Peyer's patch (tissue), 4 donors: ENCODE measurements at regions not wholly inside any gene's neighbourhood (a gene's known extent, or its start where the extent isn't known, plus 50 kb on each side); places are given as distances from the start of the nearest gene placed in this dataset.

Experiments used
- DNase-seq, 3 donors: peaks; one replicate each; pipeline ENCODE4 v3.0.0-alpha.2; 2017 to 2019
- H3K27ac ChIP-seq, 4 donors: fragments of 200-600 bp; sonication (generic); one replicate each; pipeline ENCODE4 v1.5.1; 2016 to 2019
- H3K27me3 ChIP-seq, 2 donors: fragments of 200-600 bp; sonication (generic); one replicate each; pipeline ENCODE4 v1.5.1; 2019
- H3K36me3 ChIP-seq, 3 donors: fragments of 200-600 bp; sonication (generic); one replicate each; pipeline ENCODE4 v1.5.1; 2016 to 2019
- H3K4me1 ChIP-seq, 4 donors: fragments of 200-600 bp; sonication (generic); one replicate each; pipeline ENCODE4 v1.5.1; 2016 to 2019
- H3K4me3 ChIP-seq, 4 donors: fragments of 200-600 bp; sonication (generic); 1 replicate in 3 of 4; 2 replicates in 1 of 4; pipeline ENCODE4 v1.5.1; 2016 to 2019; ENCODE audit warnings: mild to moderate bottlenecking in 1 of 4
- H3K9me3 ChIP-seq, 4 donors: fragments of 200-600 bp; sonication (generic); one replicate each; pipeline ENCODE4 v1.5.1; 2016 to 2019; ENCODE audit warnings: mild to moderate bottlenecking in 1 of 4
- POLR2A ChIP-seq, 2 donors: fragments of 450-650 bp; IDR thresholded peaks; one replicate each; pipeline ENCODE4 v1.5.1; 2017; ENCODE audit warnings: antibody characterized with exemption in 2 of 2, mild to moderate bottlenecking in 2 of 2, moderate library complexity in 2 of 2
- TF ChIP-seq, protein P1 (sequence below), 6 experiments: fragments of 450-650 bp in 4 of 6; fragments of 200-600 bp in 2 of 6; sonication (generic) in 1 of 6; IDR thresholded peaks; one replicate each; pipeline ENCODE4 v1.5.1; 2017 to 2019; ENCODE audit warnings: antibody characterized with exemption in 6 of 6, mild to moderate bottlenecking in 3 of 6, moderate library complexity in 1 of 6

DNA sequence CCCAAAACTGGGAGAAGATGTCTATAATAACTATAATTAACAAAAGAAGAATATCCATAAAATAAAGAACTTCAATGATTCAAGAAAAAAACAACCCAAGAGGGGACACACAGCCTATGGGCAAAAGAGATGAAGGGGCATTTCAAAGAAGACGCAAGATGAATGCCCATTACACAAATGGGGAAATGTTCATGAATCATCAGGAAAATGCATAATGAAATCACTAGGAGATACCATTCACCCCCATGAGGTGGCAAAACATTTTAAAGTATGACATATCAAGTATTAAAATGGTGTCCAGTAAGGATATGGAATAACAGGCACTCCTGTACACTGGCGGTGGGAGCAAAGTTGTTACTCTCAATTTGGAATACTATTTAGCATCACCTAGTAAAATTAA is 183.3 kb downstream of the TXNL1 start:
- H3K27me3 ChIP-seq = no peaks in the 10 kb centered on the region
- TF ChIP-seq POLR2A (IDR thresholded peaks at IDR 0.05) = no peak
- TF ChIP-seq, protein P1, sequence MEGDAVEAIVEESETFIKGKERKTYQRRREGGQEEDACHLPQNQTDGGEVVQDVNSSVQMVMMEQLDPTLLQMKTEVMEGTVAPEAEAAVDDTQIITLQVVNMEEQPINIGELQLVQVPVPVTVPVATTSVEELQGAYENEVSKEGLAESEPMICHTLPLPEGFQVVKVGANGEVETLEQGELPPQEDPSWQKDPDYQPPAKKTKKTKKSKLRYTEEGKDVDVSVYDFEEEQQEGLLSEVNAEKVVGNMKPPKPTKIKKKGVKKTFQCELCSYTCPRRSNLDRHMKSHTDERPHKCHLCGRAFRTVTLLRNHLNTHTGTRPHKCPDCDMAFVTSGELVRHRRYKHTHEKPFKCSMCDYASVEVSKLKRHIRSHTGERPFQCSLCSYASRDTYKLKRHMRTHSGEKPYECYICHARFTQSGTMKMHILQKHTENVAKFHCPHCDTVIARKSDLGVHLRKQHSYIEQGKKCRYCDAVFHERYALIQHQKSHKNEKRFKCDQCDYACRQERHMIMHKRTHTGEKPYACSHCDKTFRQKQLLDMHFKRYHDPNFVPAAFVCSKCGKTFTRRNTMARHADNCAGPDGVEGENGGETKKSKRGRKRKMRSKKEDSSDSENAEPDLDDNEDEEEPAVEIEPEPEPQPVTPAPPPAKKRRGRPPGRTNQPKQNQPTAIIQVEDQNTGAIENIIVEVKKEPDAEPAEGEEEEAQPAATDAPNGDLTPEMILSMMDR (IDR thresholded peaks at IDR 0.05) = no peak
- no peaks in the 10 kb centered on the region for H3K9me3 ChIP-seq
- no peak overlapping the region for H3K27ac ChIP-seq
- no peak overlapping the region for H3K4me3 ChIP-seq
- H3K36me3 ChIP-seq = no peaks in the 10 kb centered on the region
- no peaks in the 10 kb centered on the region for H3K4me1 ChIP-seq
- no peak for DNase-seq

DNA sequence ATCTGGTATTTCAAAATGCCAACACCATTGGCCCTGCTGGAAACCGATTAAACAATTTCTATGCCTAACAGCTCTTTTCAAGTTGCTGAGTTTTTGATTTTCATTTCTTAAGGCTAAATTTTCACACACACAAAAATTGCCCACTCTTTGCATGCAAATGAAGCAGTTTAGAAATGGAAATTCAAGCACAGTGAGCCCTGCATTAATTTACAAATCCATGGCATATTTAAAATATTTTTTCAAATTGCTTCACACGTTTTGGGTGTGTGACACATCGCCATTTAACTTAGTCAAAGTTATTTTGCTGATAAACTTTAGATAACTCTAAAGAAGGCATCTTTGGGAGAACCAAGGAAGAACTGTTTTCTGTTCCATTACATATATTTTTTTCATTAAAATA is 184.8 kb downstream of the TXNL1 start:
- Histone ChIP-seq H3K4me1 (no peaks in the 10 kb centered on the region), H3K36me3 (no peaks in the 10 kb centered on the region), H3K9me3 (no peaks in the 10 kb centered on the region), H3K27ac (no peak overlapping the region), H3K4me3 (no peak overlapping the region), H3K27me3 (no peaks in the 10 kb centered on the region)
- TF ChIP-seq POLR2A (IDR thresholded peaks at IDR 0.05) = no peak
- TF ChIP-seq, protein P1 (IDR thresholded peaks at IDR 0.05) = no peak
- no peak for DNase-seq

DNA sequence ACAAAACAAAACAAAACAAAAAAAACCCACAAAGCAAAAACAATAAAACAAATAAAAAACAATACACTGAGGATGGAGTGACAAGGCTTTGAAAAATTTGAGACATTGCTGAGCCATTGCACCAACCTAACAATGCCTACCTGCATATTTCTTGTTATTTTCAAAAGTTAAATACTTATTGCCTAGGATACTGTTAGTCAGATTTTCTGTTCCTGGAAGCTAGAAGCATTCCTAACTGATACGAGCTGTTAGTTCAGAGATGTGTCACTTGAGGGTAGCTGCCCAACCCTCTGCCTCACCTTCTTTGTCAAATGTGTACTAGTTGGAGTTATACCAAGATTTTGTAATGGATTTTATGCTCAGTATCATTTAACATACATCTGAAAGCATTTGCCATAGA is 187.2 kb downstream of the TXNL1 start:
- Histone ChIP-seq H3K27ac (no peak overlapping the region), H3K9me3 (no peaks in the 10 kb centered on the region), H3K4me3 (no peak overlapping the region), H3K36me3 (no peaks in the 10 kb centered on the region), H3K4me1 (no peaks in the 10 kb centered on the region), H3K27me3 (no peaks in the 10 kb centered on the region)
- DNase-seq = no peak
- TF ChIP-seq, protein P1 (IDR thresholded peaks at IDR 0.05) = no peak
- no peak for TF ChIP-seq POLR2A (IDR thresholded peaks at IDR 0.05)

- DNase-seq = no peak
- no peak overlapping the region for H3K4me3 ChIP-seq
- no peaks in the 10 kb centered on the region for H3K4me1 ChIP-seq
- H3K27ac ChIP-seq = no peak overlapping the region
- no peaks in the 10 kb centered on the region for H3K36me3 ChIP-seq
- H3K27me3 ChIP-seq = no peaks in the 10 kb centered on the region
- no peaks in the 10 kb centered on the region for H3K9me3 ChIP-seq
- TF ChIP-seq, protein P1 (IDR thresholded peaks at IDR 0.05) = no peak
- TF ChIP-seq POLR2A (IDR thresholded peaks at IDR 0.05) = no peak
Observed at GRCh38 chr18:56448751-56449150, 189.6 kb downstream of the TXNL1 start.

GRCh38 chr18:56445422-56445821 is 193.0 kb downstream of the TXNL1 start:
- no peak for TF ChIP-seq POLR2A (IDR thresholded peaks at IDR 0.05)
- TF ChIP-seq, protein P1 (IDR thresholded peaks at IDR 0.05) = no peak
- Histone ChIP-seq H3K4me3 (no peak overlapping the region), H3K36me3 (no peaks in the 10 kb centered on the region), H3K4me1 (no peaks in the 10 kb centered on the region), H3K27me3 (no peaks in the 10 kb centered on the region), H3K9me3 (no peaks in the 10 kb centered on the region), H3K27ac (no peak overlapping the region)
- no peak for DNase-seq

GRCh38 chr18:56444201-56444600 is 194.2 kb downstream of the TXNL1 start:
- no peak for TF ChIP-seq POLR2A (IDR thresholded peaks at IDR 0.05)
- TF ChIP-seq, protein P1 (IDR thresholded peaks at IDR 0.05) = no peak
- Histone ChIP-seq H3K36me3 (no peaks in the 10 kb centered on the region), H3K4me1 (no peaks in the 10 kb centered on the region), H3K4me3 (no peak overlapping the region), H3K27me3 (no peaks in the 10 kb centered on the region), H3K9me3 (no peaks in the 10 kb centered on the region), H3K27ac (no peak overlapping the region)
- no peak for DNase-seq
